ENCODE measurements at regions not wholly inside any gene's neighbourhood (a gene's known extent, or its start where the extent isn't known, plus 50 kb on each side); places are given as distances from the start of the nearest gene placed in this dataset.

- Histone ChIP-seq H3K18ac (ENCODE audit: extremely low read depth, low read length) (no peak overlapping the region; the same call in 1 of the 2 replicates), H3K4me1 (replicated peaks in 1 of 4; ENCODE audit: control insufficient read depth in 3 of 4, insufficient read depth in 4 of 4, low read length in 3 of 4) (peaks cover 0 to 19% (median 7%) of the 10 kb centered on the region in 4 experiments; a peak in 6 of 7 replicates), H3K36me3 (ENCODE audit: control insufficient read depth in 2 of 4, insufficient read depth in 4 of 4, low read length in 3 of 4) (no peaks in the 10 kb centered on the region; a peak in 1 of 8 replicates), H3K4me3 (ENCODE audit: extremely low read depth in 1 of 4, insufficient read depth in 2 of 4, low read depth in 3 of 4, low read length in 4 of 4) (no peak overlapping the region), H3K23ac (ENCODE audit: insufficient read length) (no peak overlapping the region), H3K23me2 (ENCODE audit: low read depth, low read length) (no peaks in the 10 kb centered on the region), H2AK5ac (ENCODE audit: low read depth, low read length) (no peak overlapping the region; the same call in 1 of the 2 replicates), H3K9ac (replicated peaks in 1 of 4; ENCODE audit: extremely low read depth in 1 of 4, low read depth in 3 of 4, low read length in 3 of 4) (no peak overlapping the region), H4K8ac (ENCODE audit: extremely low read depth, insufficient read depth, low read length) (no peak overlapping the region), H2BK120ac (replicated peaks; ENCODE audit: low read depth, low read length) (peak overlapping the region; percentile 94), H2BK20ac (ENCODE audit: low read length) (peak overlapping the region; percentile 87), H3K9me3 (ENCODE audit: insufficient read depth in 2 of 2, low read depth in 1 of 2, low read length in 1 of 2) (no peaks in the 10 kb centered on the region), H3K56ac (replicated peaks; ENCODE audit: insufficient read length, low read depth, low read length) (no peak overlapping the region), H3K4me2 (ENCODE audit: insufficient read depth in 1 of 2, low read depth in 2 of 2, low read length in 2 of 2) (no peak overlapping the region), H4K91ac (replicated peaks; ENCODE audit: insufficient read length, low read length) (peak overlapping the region; percentile 89), H3K4ac (replicated peaks; ENCODE audit: insufficient read length, low read depth, low read length) (no peak overlapping the region), H4K20me1 (replicated peaks in 1 of 2; ENCODE audit: control insufficient read depth in 1 of 2, insufficient read depth in 2 of 2, low read length in 2 of 2) (no peaks in the 10 kb centered on the region), H3K79me2 (ENCODE audit: control insufficient read depth in 1 of 2, insufficient read depth in 2 of 2, low read length in 2 of 2) (no peaks in the 10 kb centered on the region), H3K79me1 (ENCODE audit: low read depth, low read length) (no peaks in the 10 kb centered on the region), H3K27ac (ENCODE audit: low read depth, low read length) (no peak overlapping the region), H2BK12ac (ENCODE audit: low read depth, low read length) (peak overlapping the region; percentile 85; the same call in 1 of the 2 replicates), H2BK15ac (ENCODE audit: low read length) (peak overlapping the region; percentile 88), H3K14ac (ENCODE audit: insufficient read length) (no peak overlapping the region), H3K27me3 (replicated peaks in 1 of 4; ENCODE audit: control insufficient read depth in 3 of 4, extremely low read depth in 1 of 4, insufficient read depth in 3 of 4, low read length in 3 of 4) (no peaks in the 10 kb centered on the region; a peak in 1 of 7 replicates), H2BK5ac (ENCODE audit: low read depth, low read length) (no peak overlapping the region; the same call in 1 of the 2 replicates), H2AFZ (ENCODE audit: low read length) (no peak overlapping the region), H4K5ac (ENCODE audit: insufficient read length, low read depth, low read length) (no peak overlapping the region)
- FAIRE-seq (no peak), DNase-seq (ENCODE audit: low read depth in 1 of 2, low spot score in 2 of 2) (no peak)
- POLR2A ChIA-PET (ENCODE audit: partially characterized antibody) = interaction anchor here (0.9 to 1.4 kb wide), 3 partner anchors 12 to 13 kb away, joined by 3 to 4 read pairs (median 3); no protein-coding TSS in a partner anchor
- CTCF ChIA-PET (ENCODE audit: partially characterized antibody) = interaction anchor here (0.8 to 1.3 kb wide), 3 partner anchors 14 to 194 kb away, joined by 3 to 4 read pairs (median 3); no protein-coding TSS in a partner anchor
- WGBS, 2 experiments (ENCODE audit: extremely low coverage in 1 of 2, insufficient coverage in 1 of 2, insufficient read length in 1 of 2, insufficient replicate concordance in 2 of 2, low coverage in 1 of 2, low lambda C conversion rate in 2 of 2, missing lambda C conversion rate in 1 of 2) = 93% methylated on average over 15 of the region's 15 CpGs; no CpG with 5 or more reads in 1 of the 2 experiments
- no peak for TF ChIP-seq ATF3 (IDR thresholded peaks at IDR 0.05; ENCODE audit: insufficient read depth, low read depth, low read length)
- no peak for TF ChIP-seq POLR2A (IDR thresholded peaks at IDR 0.05; ENCODE audit: control extremely low read depth in 1 of 2, low read depth in 2 of 2, low read length in 2 of 2)
- no peak for TF ChIP-seq CBX5 (IDR thresholded peaks at IDR 0.05; ENCODE audit: low read depth, low read length)
- no peak for TF ChIP-seq YY1 (IDR thresholded peaks at IDR 0.05; ENCODE audit: low read depth, low read length)
- TF ChIP-seq CHD2 (IDR thresholded peaks at IDR 0.05; ENCODE audit: low read length) = no peak
- TF ChIP-seq SP1 (IDR thresholded peaks at IDR 0.05; ENCODE audit: low read depth, low read length) = no peak
- no peak for TF ChIP-seq CTCF (IDR thresholded peaks at IDR 0.05; ENCODE audit: control extremely low read depth in 1 of 3, insufficient read depth in 1 of 3, low read depth in 1 of 3, low read length in 3 of 3)
- TF ChIP-seq PHF8 (conservative IDR thresholded peaks at IDR 0.05; ENCODE audit: low read depth, low read length) = no peak
- no peak for TF ChIP-seq SIN3A (conservative IDR thresholded peaks at IDR 0.05 in 1 of 2, IDR thresholded peaks at IDR 0.05 in 1 of 2; ENCODE audit: low read depth in 1 of 2, low read length in 2 of 2)
- TF ChIP-seq HDAC6 (IDR thresholded peaks at IDR 0.05; ENCODE audit: low read depth, low read length) = no peak
Observed at GRCh38 chr12:124126950-124127655, 154.1 kb downstream of the ZNF664 start.
